NCI-H2029 treated with DMSO at 0.1 percent for 48 hours (cell line): ENCODE measurements at regions not wholly inside any gene's neighbourhood (a gene's known extent, or its start where the extent isn't known, plus 50 kb on each side); places are given as distances from the start of the nearest gene placed in this dataset.

ENCODE experiments used
- DNase-seq: peaks from one replicate; lab custom pipeline; 2025; lab: John Stamatoyannopoulos, UW

DNA sequence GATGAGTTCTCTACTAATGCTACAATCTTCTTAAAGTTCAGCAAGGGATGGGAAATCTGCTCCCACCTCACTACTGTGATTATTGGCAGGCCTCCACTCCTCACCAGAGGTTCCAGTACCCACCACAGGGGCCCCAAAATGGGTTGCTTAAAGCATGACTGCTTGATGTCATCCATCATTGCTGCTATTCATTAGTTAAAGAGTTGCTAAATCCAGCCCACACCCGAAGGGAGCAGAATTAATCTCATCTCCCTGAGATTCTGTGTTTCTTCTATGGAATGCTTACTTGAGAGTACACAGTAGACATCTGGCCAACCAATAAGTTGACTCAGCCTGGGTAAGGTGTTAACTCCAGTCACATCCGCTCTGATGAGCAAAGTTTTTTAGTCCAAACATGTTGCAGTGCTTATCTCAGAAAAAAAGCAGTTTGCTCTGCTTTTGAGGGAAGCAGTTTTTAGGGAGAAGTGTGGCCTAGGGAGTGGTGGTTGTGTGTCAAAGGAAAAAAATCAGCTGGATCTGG is 690.2 kb upstream of the POU3F3 start:
- no peak for DNase-seq

DNA sequence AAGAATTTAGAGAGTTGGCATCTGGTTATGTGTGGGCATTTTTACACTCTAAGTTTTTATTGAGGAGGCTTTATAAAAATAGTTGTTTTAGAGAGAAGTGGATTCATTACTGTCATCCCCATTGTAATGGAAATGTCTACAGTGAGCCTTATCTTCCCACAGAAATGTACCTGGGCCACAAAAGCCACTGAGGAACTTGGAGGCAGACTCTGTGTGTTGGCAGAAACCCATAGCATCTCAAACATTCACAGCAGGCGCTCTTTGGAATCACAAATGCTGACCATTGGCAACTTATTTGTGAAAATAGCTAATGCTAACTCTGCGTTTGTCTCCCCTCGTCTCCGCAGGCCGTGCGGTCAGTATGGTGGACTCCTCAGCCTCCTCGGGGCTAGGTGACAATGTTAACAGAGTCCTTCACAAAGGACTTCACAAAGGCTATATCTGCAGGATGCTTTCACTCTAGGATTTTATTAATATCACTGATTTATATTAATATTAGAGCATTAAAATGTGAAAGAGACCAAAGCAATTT is 689.1 kb upstream of the POU3F3 start:
- DNase-seq: no peak

DNA sequence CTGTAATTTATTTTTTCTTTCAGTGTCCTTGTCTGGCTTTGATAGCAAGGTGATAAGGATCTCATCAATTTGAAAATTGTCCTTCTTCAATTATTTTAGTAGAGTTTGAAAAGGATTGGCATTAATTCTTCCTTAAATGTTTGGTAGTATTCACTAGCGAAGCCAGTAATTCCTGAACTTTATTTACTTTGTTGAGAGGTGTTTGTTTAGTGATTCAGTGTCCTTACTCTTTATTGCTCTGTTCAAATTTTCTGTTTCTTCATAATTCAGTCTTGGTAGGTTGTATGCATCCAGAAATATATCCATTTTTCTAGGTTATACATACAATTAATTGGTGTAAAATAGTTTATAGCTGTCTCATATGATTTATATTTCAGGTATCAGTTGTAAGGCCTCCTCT is 676.7 kb upstream of the POU3F3 start:
- no peak for DNase-seq

DNA sequence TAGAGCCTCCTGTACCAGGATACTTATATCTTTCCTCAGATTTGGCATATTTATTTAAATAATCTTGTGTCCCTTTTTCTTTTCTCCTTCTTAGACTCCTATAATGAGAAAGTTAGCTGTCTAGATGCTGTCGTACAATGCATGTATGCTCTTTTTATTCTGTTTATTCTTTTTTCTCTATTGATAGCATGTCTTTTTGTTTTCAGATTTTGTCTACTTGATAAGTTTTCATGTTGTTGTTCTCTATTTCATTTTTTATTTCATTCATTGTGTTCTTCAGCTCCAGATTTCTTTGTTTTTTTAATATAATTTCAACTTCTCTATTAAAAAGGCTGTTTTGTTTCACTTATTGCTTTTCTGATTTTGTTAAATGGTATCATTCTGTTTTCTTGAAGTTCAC is 674.3 kb upstream of the POU3F3 start:
- DNase-seq: no peak

DNA sequence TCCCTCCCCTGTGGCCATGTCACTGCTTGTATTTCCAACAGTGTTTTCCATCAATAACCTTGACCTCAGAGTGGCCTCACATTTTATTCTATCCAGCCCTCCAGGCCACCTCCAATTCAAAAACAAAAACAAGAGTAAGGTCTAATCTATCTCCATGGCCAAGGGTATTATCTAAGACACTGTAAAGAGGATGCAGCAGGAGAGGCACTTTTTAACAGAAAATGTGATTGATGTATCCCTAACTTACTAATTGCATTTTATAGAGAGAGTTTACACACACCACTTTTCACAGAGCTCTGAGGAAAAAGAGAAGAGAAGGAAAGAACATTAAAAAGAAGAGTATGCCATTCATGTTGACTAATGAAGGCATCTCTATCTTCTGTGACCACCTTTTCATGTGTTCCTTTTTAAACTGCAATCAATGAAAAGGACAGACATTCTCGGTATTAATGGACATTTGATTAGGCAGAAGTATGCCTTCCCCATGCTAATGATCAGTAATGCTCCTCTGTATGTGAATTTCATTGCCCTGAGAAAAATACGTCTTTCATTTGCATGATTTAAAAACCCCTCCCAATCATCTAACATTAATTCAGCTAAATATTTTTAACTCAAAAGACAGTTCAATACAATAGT is 653.3 kb upstream of the POU3F3 start:
- no peak for DNase-seq

DNA sequence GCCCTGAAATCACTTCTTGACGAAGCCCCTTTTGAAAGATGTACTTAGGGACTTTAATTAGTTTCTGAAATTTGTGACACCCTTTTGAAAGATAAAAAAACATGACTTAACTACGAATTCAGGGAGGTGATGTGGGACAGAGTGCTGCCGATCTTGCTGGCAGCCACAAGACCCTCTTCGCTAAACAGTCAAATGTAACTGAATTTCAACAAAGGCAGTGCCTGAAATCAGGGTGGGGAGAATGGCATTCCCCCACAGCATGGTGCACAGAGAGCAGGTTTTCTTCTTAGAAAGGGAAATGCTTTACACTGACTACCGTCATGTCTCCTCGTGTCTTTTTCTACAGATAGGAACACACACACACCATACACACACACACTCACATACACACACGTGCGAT is 640.2 kb upstream of the POU3F3 start:
- no peak for DNase-seq

DNA sequence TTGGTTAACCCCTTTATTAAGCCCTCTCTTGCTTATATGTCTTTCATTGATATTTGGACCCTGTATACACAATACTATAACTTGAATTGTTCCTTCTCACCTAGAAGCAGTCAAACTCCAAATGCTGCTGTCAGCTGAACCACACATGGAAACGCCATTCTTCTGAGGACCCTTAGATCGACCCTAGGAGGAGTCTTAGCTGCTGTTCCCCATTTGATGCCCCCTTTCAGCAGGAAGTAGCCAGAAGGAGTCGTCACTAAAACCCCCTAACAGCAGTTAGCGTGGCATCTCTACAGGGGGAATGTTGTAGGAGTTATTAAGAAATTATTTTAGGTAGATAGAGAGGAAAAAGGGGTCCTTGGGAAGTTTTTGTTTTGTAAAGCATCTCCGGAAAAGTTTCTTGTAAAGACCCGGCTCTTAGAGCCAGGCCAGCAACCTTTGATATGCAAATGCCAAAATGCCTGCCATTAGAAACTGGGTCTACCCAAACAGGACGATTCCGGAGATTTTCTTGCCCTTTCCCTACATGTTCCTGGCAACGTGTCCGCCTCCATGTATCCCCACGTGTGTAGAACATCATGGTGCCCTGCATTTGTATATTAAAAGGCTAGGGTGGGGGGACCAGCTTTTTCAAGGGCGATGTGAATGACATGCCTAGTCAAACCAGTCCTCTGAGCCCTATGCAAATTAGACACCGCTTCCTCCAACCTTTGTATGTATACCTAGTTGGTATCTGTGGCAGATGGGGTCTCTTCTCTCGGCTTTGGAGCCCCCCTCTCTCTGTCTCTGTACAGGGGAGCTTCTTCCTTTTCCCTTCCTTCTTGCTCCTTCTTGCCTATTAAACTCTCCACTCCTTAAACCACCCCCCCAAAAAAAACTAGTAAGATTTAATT is 638.4 kb upstream of the POU3F3 start:
- no peak for DNase-seq

DNA sequence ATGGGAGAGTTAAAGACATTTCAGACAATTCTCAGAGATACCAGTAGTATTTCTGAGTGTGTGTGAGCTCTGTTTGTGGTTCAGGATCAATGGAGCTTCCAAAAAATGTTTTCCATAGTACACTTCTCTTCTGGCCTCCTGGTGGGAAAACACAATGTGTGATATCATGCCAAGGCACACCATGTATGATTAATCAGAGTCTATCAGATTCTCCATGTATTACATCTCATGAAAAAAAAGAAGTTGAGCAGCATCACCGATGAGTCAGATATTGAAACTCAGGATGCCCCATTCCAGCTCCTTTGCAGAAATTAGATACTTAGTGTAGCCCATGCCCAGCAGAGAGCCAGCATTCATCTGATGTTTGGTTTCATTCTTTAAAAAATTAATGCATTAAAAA is 620.3 kb upstream of the POU3F3 start:
- DNase-seq: no peak

DNA sequence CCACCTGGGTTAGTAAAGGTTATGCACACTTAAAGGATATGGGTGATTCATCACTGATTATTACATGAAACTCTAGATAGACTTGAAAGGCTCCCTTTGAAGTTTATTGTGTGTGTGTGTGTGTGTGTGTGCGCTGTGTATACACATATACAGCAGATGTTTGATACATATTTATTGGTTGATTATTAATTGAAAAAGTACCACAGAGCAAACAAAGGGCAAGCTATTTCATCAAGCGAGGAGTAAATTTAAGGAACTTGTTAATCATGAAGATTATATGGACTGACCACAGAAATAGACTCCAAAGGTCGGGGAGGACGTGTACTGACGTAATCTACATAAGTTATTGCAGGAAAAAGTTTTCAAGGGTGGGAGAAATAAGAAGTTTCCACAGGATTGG is 617.4 kb upstream of the POU3F3 start:
- DNase-seq: no peak

DNA sequence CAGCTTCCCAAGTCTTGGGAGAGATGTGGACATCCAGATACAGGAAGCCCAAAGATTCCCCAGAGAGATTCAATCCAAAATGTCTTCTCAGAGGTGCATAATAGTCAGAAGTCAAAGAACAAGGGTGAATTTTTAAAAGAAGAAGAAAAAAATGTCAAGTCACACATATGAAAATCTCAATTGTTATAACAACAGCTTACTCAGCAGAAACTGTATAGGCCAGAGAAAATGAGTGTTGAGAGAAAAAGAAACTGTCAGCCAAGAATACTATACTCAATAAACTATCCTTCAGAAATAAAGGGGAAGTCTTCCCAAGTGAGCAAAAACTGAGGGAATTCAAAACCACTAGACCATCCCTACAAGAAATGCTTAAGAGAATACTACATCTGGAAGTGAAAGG is 612.9 kb upstream of the POU3F3 start:
- no peak for DNase-seq

DNA sequence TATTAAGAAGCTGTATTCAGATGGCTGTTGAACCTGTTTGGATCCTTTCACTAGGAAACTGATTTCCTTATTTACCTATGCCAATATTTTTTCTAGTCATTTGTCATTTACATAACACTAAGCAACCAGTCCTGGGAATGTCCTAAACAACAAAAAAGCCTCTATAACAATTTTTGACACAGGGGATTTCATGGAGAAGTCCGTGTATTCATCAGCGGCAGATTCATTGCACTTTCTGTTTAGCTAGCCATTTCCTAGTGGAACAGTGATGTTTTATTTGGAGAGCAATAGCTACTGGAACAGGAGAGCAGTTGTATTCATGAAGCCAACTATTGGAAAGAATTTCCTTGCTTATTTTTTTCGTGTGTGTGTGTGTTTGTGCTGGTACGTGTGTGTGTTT is 604.3 kb upstream of the POU3F3 start:
- no peak for DNase-seq

DNA sequence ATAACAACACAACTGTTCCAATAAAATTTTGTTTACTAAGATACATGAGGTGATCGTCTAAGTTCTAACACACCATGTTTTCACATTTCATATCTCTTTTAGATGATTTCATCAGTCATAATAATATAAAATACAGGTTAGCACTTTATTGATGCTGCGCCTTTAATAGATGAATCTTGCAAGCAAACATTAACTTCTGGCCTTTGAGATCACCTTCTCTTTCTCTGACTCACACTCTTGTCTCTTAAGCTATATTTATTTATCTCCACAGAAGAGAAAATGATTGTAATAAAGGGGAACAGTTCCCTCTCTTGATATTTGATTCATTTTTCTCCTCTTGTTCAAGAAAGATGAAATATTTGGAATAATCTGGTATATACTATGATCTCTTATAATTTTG is 603.3 kb upstream of the POU3F3 start:
- no peak for DNase-seq

DNA sequence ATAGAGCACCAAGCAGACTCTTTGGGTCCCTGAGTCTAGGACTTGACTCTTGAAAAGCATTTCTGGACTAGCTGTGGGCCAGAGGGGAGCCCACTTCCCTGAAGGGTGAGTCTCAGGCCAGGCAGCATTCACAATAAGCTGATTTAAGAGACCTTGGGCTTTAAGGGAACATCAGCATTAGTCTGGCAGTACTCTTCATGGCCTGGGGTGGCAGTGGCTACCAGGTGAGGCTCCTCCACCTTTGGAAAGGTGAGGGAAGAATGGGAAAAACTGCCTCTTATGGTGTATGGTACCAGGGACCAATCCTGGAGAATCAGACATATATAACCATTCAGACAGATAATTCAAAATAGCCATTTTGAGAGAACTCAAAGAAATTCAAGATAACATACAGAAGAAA is 599.9 kb upstream of the POU3F3 start:
- DNase-seq: no peak

DNA sequence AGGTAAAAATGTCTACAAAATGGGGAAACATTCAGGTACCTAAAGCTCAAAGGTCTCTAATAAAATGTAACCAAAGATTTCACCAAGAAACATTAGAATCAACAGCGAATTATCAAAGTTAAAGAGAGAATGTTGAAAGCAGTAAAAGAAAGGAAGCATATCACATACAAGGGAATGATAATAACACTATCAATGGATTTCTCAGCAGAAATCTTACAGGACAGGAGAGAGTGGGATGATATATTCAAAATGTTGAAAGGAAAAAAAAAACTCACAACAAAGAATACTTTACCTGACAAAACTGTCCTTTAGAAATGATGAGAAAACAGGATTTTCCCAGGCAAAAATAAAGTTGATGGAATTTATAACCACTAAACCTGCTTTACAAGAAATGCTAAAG is 591.2 kb upstream of the POU3F3 start:
- DNase-seq: no peak

DNA sequence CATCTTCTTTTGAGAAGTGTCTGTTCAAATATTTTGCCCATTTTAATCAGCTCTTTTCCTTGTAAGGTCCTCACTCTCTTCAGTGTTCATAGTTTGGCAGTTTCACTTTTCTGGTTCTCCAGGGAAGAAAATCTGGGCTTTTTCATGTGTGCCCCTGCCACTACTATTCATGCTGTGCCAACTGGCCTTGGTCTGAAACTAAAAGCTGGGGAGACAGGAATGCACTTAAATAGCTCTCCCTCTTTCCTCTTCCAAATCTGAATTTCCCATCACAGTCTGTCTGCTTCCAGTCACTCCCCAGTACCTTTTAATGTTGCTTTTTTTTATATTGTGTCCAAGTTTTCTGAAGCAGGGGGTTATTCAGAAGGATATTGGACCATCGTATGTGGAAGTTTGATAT is 574.3 kb upstream of the POU3F3 start:
- no peak for DNase-seq

DNA sequence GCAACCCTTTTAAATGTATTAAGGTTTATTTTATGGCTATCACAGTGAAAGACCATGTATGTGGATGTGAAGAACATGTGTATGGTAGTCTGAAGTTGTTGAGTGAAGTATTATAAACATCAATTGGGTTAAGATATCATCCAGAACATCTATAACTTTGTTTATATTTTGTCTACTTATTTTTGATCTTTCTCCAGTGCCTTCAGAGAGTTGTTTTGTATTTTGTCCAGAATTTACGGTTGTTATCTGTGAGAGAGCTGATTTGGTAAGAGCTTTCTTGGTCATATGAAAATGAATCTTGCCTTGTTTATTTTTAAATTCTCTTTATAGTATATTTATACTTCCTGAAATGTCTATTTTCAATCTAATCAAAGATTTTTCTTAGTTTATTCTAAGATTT is 573.7 kb upstream of the POU3F3 start:
- DNase-seq: no peak

DNA sequence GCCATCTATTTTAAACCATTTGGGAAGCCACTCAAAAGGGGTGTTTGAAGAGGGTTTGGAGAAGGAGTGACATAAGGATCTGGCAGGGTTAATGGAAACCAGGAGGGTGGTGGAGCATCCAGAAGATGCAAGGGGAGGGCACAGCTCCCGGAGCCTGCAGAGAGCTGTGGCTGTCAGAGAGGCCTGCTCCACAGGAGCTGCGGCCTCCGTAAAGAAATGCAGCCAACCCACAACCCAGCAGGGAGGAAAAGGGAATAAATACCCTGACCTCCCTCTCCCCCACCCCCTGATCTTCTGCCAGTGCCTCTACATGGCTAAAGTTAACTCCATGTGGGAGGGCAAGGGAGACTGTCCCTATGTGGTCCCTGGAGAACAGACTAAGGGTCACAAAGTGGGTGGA is 567.1 kb upstream of the POU3F3 start:
- DNase-seq: no peak

DNA sequence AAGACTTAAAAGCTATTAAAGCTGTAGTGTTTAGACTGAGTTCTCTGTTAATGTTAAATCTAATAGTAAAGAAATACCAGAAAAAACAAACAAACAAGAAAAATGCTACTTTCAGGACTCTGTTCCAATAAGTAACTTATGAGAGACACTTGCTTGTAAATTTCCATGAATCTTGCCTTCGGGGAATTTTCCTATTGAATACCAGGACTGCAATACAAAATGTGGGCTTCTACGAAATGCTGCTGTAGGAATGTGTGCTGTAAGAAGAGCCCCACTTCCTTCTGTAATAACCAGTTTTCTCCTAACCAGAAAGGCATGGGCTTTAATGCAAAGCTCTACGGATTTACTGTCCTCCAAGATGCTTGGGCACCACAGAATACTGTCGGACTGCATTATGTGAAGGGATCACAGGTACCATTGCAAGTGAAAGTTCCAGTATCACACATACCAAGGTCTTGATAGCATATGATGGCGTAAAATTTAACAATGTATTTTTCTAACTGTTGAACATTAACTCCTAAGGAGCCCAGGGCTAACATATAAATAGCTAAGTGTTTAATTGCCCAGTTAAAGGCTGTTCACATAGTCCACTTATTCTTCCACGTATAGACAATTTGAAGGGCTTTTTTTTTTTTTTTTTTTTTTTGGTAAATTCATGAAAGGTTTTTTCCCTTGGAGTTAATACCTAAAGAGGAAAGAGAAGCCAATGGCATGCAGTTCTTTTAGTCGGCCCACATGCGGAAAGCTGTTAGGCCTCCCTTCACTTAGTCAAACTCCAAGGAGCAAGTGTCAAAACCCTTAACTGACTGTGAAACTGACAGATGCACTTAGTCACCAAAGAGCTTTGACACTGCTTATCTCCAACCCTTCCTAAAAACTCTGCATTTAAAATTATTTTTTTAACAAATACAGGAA is 564.0 kb upstream of the POU3F3 start:
- no peak for DNase-seq

DNA sequence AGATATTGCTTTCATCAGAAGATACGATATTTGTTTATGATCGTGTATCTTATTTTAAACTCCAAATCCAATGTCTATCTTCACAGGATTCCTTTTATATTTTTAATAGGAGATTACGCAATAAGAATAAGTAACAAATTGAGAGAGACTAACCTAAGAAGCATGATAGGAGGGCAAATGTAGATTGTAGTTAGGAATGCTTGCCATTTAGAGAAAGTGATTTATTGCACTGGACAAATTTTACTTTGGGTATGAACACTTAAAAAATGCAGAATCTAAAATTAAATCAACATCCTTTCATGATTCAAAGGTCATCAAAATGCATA is 563.4 kb upstream of the POU3F3 start:
- DNase-seq: no peak

DNA sequence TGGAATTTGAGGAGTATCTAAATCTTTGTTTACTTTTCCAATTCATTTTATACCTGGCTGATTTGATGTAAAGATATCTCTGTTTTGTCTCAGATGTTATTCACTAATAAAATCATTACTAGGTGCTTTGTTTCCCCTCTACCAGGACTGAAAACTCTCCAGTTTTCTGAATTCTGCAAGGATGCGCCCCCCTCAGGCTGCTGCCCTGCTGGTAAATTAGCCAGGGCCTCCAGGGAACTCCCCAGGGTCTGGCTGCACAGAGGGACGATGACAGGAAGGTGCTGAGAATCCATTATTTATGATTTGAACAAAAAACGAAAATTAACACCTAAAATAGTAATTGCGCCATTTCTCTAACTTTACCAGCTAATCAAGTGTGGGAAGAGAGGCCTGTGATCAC is 541.2 kb upstream of the POU3F3 start:
- DNase-seq: no peak

DNA sequence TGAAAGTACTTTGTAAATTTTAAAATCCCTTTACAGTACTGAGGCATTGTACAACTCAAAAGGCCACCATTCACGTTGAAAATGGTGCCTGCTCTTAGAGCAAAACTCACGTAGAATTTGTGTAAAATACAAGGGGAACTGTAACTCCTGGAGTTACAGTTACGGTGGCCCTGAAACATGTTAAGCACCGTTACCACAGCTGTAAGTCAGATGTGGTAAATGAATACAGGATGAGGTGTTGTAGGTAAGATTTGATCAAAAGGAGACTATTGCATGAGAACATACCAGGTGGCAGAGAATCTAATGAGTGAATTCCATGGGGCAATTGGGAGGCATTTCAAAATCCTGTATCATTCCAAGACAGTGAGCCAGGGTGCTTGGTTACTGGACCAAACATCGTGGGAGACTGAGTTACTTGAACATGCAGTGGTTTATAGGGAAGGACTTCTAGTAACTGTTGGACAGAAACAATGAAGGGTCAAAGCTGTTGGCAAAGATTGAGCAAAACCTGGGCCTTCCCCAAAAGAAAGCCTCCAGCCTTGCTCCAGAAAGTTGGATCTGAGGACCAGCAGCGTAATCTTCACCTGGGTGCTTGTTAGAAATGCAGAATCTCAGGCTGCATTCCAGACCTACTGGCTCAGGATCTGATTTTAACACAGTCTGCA is 535.8 kb upstream of the POU3F3 start:
- DNase-seq: no peak
